SK-N-SH (cell line): ENCODE measurements at regions not wholly inside any gene's neighbourhood (a gene's known extent, or its start where the extent isn't known, plus 50 kb on each side); places are given as distances from the start of the nearest gene placed in this dataset.

Experiments
- CTCF ChIA-PET: fragments of 300-600, 350-600 bp; formaldehyde crosslinking; extraction: SDS; loops from one replicate; lab custom pipeline; 2021; lab: Yijun Ruan, JAX
- POLR2A ChIA-PET: fragments of 350-600 bp; sonication (Branson Sonifier 250); formaldehyde crosslinking; extraction: SDS; loops from one replicate; lab custom pipeline; 2020; ENCODE audit warnings: antibody characterized with exemption, inconsistent platforms; lab: Yijun Ruan, JAX
- DNase-seq: peaks from one replicate; pipeline ENCODE4 v3.0.0; 2012
- H2AFZ ChIP-seq: fragments of 200-600 bp; sonication (generic); 2 replicates; pipeline ENCODE4 v1.8.1; 2016; ENCODE audit warnings: antibody characterized with exemption, mild to moderate bottlenecking, low read depth
- H3F3A ChIP-seq: fragments of 200-600 bp; sonication (generic); replicated peaks from 2 replicates; pipeline ENCODE3; 2016; ENCODE audit warnings: antibody characterized with exemption, mild to moderate bottlenecking; ENCODE audit not compliant: insufficient read depth
- H3K27ac ChIP-seq, 2 experiments: fragments of 200-500 bp in 1 of 2; fragments of 200-600 bp in 1 of 2; sonication (Bioruptor generic) in 1 of 2; sonication (generic), shearing (Covaris generic) in 1 of 2; 2 replicates each; pipeline versions ENCODE4 v1.5.1 to v1.6.1; 2014 to 2016; ENCODE audit warnings: low read depth in 2 of 2, inconsistent platforms in 1 of 2, low read length in 1 of 2, mild to moderate bottlenecking in 1 of 2, mixed read lengths in 1 of 2
- H3K27me3 ChIP-seq: fragments of 200-600 bp; sonication (generic), shearing (Covaris generic); 2 replicates; pipeline ENCODE4 v1.6.1; 2016; ENCODE audit warnings: mixed run types; ENCODE audit not compliant: insufficient read depth
- H3K36me3 ChIP-seq, 2 experiments: fragments of 200-500 bp in 1 of 2; fragments of 200-600 bp in 1 of 2; sonication (Bioruptor generic) in 1 of 2; sonication (generic) in 1 of 2; replicated peaks in 1 of 2; 2 replicates each; pipeline versions ENCODE3 to v1.5.1; 2014 to 2016; ENCODE audit warnings: low read length in 1 of 2, mild to moderate bottlenecking in 1 of 2; ENCODE audit not compliant: insufficient read depth in 2 of 2, control insufficient read depth in 1 of 2
- H3K4me1 ChIP-seq, 2 experiments: fragments of 200-500 bp in 1 of 2; fragments of 200-600 bp in 1 of 2; sonication (Bioruptor generic) in 1 of 2; sonication (generic), shearing (Covaris generic) in 1 of 2; 2 replicates each; pipeline versions ENCODE4 v1.5.1 to v1.6.1; 2014 to 2016; ENCODE audit warnings: low read depth in 1 of 2, low read length in 1 of 2, mixed run types in 1 of 2; ENCODE audit not compliant: insufficient read depth in 2 of 2, control insufficient read depth in 1 of 2
- H3K4me2 ChIP-seq: fragments of 200-600 bp; sonication (generic), shearing (Covaris generic); 2 replicates; pipeline ENCODE4 v1.6.1; 2017; ENCODE audit warnings: mixed run types
- H3K4me3 ChIP-seq, 2 experiments: fragments of 200-500 bp in 1 of 2; fragments of 200-600 bp in 1 of 2; sonication (Bioruptor generic) in 1 of 2; sonication (generic), shearing (Covaris generic) in 1 of 2; 2 replicates each; pipeline versions ENCODE4 v1.5.1 to v1.8.1; 2014 to 2016; ENCODE audit warnings: low read depth in 2 of 2, inconsistent platforms in 1 of 2, low read length in 1 of 2, mild to moderate bottlenecking in 1 of 2, mixed read lengths in 1 of 2, moderate library complexity in 1 of 2
- H3K79me2 ChIP-seq: fragments of 200-600 bp; sonication (generic); 2 replicates; pipeline ENCODE4 v1.8.1; 2017; ENCODE audit warnings: mild to moderate bottlenecking; ENCODE audit not compliant: insufficient read depth
- H3K9ac ChIP-seq: fragments of 200-600 bp; sonication (generic); 2 replicates; pipeline ENCODE4 v1.6.1; 2017; ENCODE audit warnings: mixed run types
- H3K9me2 ChIP-seq: fragments of 200-600 bp; sonication (generic); 2 replicates; pipeline ENCODE4 v1.6.1; 2017; ENCODE audit warnings: mixed run types
- H3K9me3 ChIP-seq: fragments of 200-600 bp; sonication (generic); 2 replicates; pipeline ENCODE4 v1.6.1; 2017; ENCODE audit warnings: mixed run types, mild to moderate bottlenecking, moderate library complexity
- H4K20me1 ChIP-seq: fragments of 200-600 bp; sonication (generic); 2 replicates; pipeline ENCODE4 v1.6.1; 2017; ENCODE audit warnings: mild to moderate bottlenecking, mixed run types; ENCODE audit not compliant: insufficient read depth
- EP300 ChIP-seq, 2 experiments: IDR thresholded peaks; 2 replicates each; pipeline versions ENCODE4 v1.4.0 to v1.6.1; 2012; ENCODE audit warnings: borderline replicate concordance in 1 of 2, low read depth in 1 of 2, low read length in 1 of 2
- EZH2phosphoT487 ChIP-seq: fragments of 200-600 bp; sonication (generic); IDR thresholded peaks from 2 replicates; pipeline ENCODE4 v1.6.1; 2017; ENCODE audit warnings: low read depth, mixed run types, mild to moderate bottlenecking, antibody characterized with exemption, moderate library complexity, borderline replicate concordance
- GABPA ChIP-seq: IDR thresholded peaks from 2 replicates; pipeline ENCODE4 v1.4.0; 2012; ENCODE audit warnings: low read depth, mild to moderate bottlenecking
- JUND ChIP-seq: IDR thresholded peaks from 2 replicates; pipeline ENCODE4 v1.4.0; 2012
- MEF2A ChIP-seq: IDR thresholded peaks from 2 replicates; pipeline ENCODE4 v1.4.0; 2012; ENCODE audit warnings: low read depth, borderline replicate concordance
- MXI1 ChIP-seq: IDR thresholded peaks from 2 replicates; pipeline ENCODE4 v1.6.1; 2012; ENCODE audit warnings: mild to moderate bottlenecking, low read depth, low read length, improper control_type of control experiment
- NFIC ChIP-seq: IDR thresholded peaks from 2 replicates; pipeline ENCODE4 v1.4.0; 2012; ENCODE audit warnings: borderline replicate concordance
- NRF1 ChIP-seq: IDR thresholded peaks from 2 replicates; pipeline ENCODE4 v1.6.1; 2012; ENCODE audit warnings: low read depth, mild to moderate bottlenecking, low read length
- POLR2AphosphoS5 ChIP-seq: IDR thresholded peaks from 2 replicates; pipeline ENCODE4 v1.6.1; 2012; ENCODE audit warnings: low read depth, low read length
- RFX5 ChIP-seq: IDR thresholded peaks from 2 replicates; pipeline ENCODE4 v1.6.1; 2012; ENCODE audit warnings: mild to moderate bottlenecking, improper control_type of control experiment, low read length
- SMC3 ChIP-seq: IDR thresholded peaks from 2 replicates; pipeline ENCODE4 v1.6.1; 2012; ENCODE audit warnings: low read depth, low read length, improper control_type of control experiment
- TCF12 ChIP-seq: IDR thresholded peaks from 2 replicates; pipeline ENCODE4 v1.4.0; 2012
- TEAD4 ChIP-seq: IDR thresholded peaks from 2 replicates; pipeline ENCODE4 v1.4.0; 2012; ENCODE audit warnings: mild to moderate bottlenecking, borderline replicate concordance; ENCODE audit not compliant: insufficient read depth
- TF ChIP-seq, protein P1 (sequence below): IDR thresholded peaks from 2 replicates; pipeline ENCODE4 v1.4.0; 2012; ENCODE audit warnings: low read depth, borderline replicate concordance
- TF ChIP-seq, protein P2 (sequence below): IDR thresholded peaks from 2 replicates; pipeline ENCODE4 v1.4.0; 2012; ENCODE audit warnings: low read depth
- TF ChIP-seq, protein P3 (sequence below): IDR thresholded peaks from 2 replicates; pipeline ENCODE4 v1.6.1; 2012; ENCODE audit warnings: mild to moderate bottlenecking, low read depth, low read length, moderate library complexity
- TF ChIP-seq, protein P4 (sequence below): IDR thresholded peaks from 2 replicates; pipeline ENCODE4 v1.4.0; 2012; ENCODE audit warnings: low read depth, borderline replicate concordance

DNA sequence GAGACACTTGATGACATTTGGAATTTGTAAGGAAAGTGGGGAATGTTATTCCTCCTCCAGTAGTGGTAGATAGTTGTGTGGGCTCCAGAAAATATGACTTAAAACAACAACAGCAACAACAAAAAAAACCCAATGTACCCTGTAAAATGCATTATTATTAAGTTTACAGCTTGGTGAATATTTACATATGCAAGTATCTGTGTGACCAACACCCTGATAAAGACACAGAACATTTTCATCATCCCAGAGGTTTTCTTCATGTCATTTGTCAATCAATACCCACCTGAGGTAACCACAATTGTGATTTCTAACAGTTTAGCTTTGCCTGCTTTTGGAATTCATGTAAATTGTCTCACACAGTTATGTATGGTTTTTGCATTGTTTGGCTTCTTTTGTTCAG, 152.1 kb upstream of the GRIK2 start (continued):
- TF ChIP-seq, protein P1, sequence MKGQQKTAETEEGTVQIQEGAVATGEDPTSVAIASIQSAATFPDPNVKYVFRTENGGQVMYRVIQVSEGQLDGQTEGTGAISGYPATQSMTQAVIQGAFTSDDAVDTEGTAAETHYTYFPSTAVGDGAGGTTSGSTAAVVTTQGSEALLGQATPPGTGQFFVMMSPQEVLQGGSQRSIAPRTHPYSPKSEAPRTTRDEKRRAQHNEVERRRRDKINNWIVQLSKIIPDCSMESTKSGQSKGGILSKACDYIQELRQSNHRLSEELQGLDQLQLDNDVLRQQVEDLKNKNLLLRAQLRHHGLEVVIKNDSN, result no peak
- TF ChIP-seq TCF12 (no peak), RFX5 (no peak), NFIC (no peak), NRF1 (no peak), JUND (no peak)
- TF ChIP-seq, protein P2, sequence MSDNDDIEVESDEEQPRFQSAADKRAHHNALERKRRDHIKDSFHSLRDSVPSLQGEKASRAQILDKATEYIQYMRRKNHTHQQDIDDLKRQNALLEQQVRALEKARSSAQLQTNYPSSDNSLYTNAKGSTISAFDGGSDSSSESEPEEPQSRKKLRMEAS, result no peak

DNA sequence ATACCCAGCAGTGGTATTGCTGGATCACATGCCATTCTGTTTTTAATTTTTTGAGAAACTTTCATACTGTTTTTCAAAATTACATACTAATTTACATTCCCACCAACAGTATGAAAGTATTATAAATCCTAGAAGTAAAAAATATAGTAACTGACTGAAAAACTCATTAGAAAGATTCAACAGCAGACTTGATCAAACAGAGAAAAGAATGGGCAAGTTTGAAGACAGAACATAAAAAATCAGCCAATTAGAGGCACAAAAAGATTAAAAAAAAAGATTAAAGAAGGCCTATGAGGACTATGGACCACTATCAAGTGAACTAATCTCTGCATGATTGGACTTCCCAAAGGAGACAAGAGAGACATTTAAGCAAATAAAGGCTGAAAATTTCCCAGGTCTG, 144.0 kb upstream of the GRIK2 start:
- ChIA-PET POLR2A (no interaction called here), CTCF (no interaction called here)
- Histone ChIP-seq H3K9me3 (no peaks in the 10 kb centered on the region), H3K4me3 (no peak overlapping the region), H3K27me3 (no peaks in the 10 kb centered on the region), H3K27ac (no peak overlapping the region), H3K79me2 (no peaks in the 10 kb centered on the region), H3K9me2 (no peaks in the 10 kb centered on the region), H3K36me3 (no peaks in the 10 kb centered on the region), H3K9ac (no peak overlapping the region), H4K20me1 (no peaks in the 10 kb centered on the region), H3F3A (no peaks in the 10 kb centered on the region), H2AFZ (no peak overlapping the region), H3K4me2 (no peak overlapping the region), H3K4me1 (no peaks in the 10 kb centered on the region)
- TF ChIP-seq POLR2AphosphoS5 (no peak), TCF12 (no peak)
- no peak for DNase-seq

DNA sequence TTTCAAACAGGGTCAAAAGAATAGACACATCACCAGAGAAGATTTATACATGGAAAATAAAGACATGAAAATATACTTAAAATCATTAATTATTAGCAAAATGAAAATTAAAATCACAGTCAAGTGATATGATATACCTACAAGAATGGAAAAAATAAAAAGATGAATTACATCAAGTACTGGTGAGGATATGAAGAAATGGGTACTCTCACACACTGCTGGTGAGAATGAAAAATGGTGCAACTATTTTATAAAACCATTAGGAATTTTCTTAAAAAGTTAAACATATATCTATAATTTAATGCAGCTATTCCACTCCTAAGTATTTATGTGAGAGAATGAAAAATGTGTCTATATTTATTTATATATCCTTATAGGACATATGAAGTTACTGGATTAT, 136.3 kb upstream of the GRIK2 start:
- H3K9me3 ChIP-seq, result no peaks in the 10 kb centered on the region
- no peaks in the 10 kb centered on the region for H3K79me2 ChIP-seq
- H3K36me3 ChIP-seq, result no peaks in the 10 kb centered on the region
- no peak overlapping the region for H3K4me2 ChIP-seq
- TF ChIP-seq SMC3, result no peak
- no peak for TF ChIP-seq EP300 (IDR thresholded peaks at IDR 0.05; ENCODE audit: borderline replicate concordance in 1 of 2, low read depth in 1 of 2, low read length in 1 of 2)
- TF ChIP-seq, protein P3, sequence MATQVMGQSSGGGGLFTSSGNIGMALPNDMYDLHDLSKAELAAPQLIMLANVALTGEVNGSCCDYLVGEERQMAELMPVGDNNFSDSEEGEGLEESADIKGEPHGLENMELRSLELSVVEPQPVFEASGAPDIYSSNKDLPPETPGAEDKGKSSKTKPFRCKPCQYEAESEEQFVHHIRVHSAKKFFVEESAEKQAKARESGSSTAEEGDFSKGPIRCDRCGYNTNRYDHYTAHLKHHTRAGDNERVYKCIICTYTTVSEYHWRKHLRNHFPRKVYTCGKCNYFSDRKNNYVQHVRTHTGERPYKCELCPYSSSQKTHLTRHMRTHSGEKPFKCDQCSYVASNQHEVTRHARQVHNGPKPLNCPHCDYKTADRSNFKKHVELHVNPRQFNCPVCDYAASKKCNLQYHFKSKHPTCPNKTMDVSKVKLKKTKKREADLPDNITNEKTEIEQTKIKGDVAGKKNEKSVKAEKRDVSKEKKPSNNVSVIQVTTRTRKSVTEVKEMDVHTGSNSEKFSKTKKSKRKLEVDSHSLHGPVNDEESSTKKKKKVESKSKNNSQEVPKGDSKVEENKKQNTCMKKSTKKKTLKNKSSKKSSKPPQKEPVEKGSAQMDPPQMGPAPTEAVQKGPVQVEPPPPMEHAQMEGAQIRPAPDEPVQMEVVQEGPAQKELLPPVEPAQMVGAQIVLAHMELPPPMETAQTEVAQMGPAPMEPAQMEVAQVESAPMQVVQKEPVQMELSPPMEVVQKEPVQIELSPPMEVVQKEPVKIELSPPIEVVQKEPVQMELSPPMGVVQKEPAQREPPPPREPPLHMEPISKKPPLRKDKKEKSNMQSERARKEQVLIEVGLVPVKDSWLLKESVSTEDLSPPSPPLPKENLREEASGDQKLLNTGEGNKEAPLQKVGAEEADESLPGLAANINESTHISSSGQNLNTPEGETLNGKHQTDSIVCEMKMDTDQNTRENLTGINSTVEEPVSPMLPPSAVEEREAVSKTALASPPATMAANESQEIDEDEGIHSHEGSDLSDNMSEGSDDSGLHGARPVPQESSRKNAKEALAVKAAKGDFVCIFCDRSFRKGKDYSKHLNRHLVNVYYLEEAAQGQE, result no peak
- TF ChIP-seq TEAD4, result no peak
- TF ChIP-seq, protein P4, sequence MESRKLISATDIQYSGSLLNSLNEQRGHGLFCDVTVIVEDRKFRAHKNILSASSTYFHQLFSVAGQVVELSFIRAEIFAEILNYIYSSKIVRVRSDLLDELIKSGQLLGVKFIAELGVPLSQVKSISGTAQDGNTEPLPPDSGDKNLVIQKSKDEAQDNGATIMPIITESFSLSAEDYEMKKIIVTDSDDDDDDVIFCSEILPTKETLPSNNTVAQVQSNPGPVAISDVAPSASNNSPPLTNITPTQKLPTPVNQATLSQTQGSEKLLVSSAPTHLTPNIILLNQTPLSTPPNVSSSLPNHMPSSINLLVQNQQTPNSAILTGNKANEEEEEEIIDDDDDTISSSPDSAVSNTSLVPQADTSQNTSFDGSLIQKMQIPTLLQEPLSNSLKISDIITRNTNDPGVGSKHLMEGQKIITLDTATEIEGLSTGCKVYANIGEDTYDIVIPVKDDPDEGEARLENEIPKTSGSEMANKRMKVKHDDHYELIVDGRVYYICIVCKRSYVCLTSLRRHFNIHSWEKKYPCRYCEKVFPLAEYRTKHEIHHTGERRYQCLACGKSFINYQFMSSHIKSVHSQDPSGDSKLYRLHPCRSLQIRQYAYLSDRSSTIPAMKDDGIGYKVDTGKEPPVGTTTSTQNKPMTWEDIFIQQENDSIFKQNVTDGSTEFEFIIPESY, result no peak
- TF ChIP-seq JUND, result no peak
- no peak for TF ChIP-seq RFX5
- no peak for TF ChIP-seq MXI1
- TF ChIP-seq MEF2A, result no peak
- TF ChIP-seq GABPA, result no peak
- no peak for TF ChIP-seq TCF12
- TF ChIP-seq EZH2phosphoT487, result no peak
- ChIA-PET POLR2A (no interaction called here), CTCF (no interaction called here)
- DNase-seq, result no peak
- H3K27ac ChIP-seq, result no peak overlapping the region
- no peaks in the 10 kb centered on the region for H3K27me3 ChIP-seq
- H2AFZ ChIP-seq, result no peak overlapping the region
- no peak overlapping the region for H3K9ac ChIP-seq
- H3F3A ChIP-seq, result no peaks in the 10 kb centered on the region
- no peaks in the 10 kb centered on the region for H3K4me1 ChIP-seq
- no peaks in the 10 kb centered on the region for H4K20me1 ChIP-seq
- H3K9me2 ChIP-seq, result no peaks in the 10 kb centered on the region
- no peak overlapping the region for H3K4me3 ChIP-seq
